GM12878 (cell line): ENCODE measurements at regions not wholly inside any gene's neighbourhood (a gene's known extent, or its start where the extent isn't known, plus 50 kb on each side); places are given as distances from the start of the nearest gene placed in this dataset.

Experiments
- ATAC-seq: fragments of 200-7000 bp; cut with Tn5 transposase; 3 replicates; pipeline ENCODE4 v1.9.1; 2020; ENCODE audit warnings: mild to moderate bottlenecking, moderate library complexity
- BruUV-seq: library from RNA; stranded (reverse); fragments of 400-500 nt; replicated peaks from 2 replicates; lab custom pipeline; 2021; lab: Mats Ljungman, UMichigan
- CTCF ChIA-PET: fragments of 300-600 bp; sonication (Branson Sonifier 250); formaldehyde crosslinking; extraction: SDS; loops from one replicate; lab custom pipeline; 2021; ENCODE audit warnings: inconsistent platforms; lab: Yijun Ruan, JAX
- POLR2A ChIA-PET: fragments of 350-600 bp; formaldehyde crosslinking; extraction: SDS; loops from one replicate; lab custom pipeline; 2021; ENCODE audit warnings: inconsistent platforms; lab: Charles Lee
- RAD21 ChIA-PET: fragments of 300-600 bp; sonication (Branson Sonifier 250); formaldehyde crosslinking; loops from one replicate; lab custom pipeline; 2023; ENCODE audit warnings: antibody characterized with exemption; ENCODE audit not compliant: unreplicated experiment; lab: Charles Lee
- SMC1A ChIA-PET: fragments of 300-600 bp; sonication (Branson Sonifier 250); formaldehyde crosslinking; loops from one replicate; lab custom pipeline; 2023; ENCODE audit not compliant: unreplicated experiment, uncharacterized antibody; lab: Charles Lee
- DNase-seq: peaks from one replicate; pipeline ENCODE4 v3.0.0-alpha.2; 2011; ENCODE audit warnings: low read depth, low spot score
- FAIRE-seq: peaks from 3 replicates; lab custom pipeline; 2011; peaks lifted over from hg19 to GRCh38; lab: Jason Lieb, UNC
- H2AFZ ChIP-seq: 2 replicates; pipeline ENCODE4 v1.6.0; 2011; ENCODE audit warnings: low read depth, low read length, control low read depth; ENCODE audit not compliant: control insufficient read depth
- H3K27ac ChIP-seq: 2 replicates; pipeline ENCODE4 v1.5.1; 2011; ENCODE audit warnings: control low read depth; ENCODE audit not compliant: control insufficient read depth, insufficient read depth
- H3K27me3 ChIP-seq, 2 experiments: replicated peaks in 1 of 2; 2 replicates each; pipeline versions ENCODE4 v1.6.0 to v1.6.1; 2011; ENCODE audit warnings: low read length in 1 of 2; ENCODE audit not compliant: control insufficient read depth in 2 of 2, insufficient read depth in 2 of 2
- H3K36me3 ChIP-seq, 2 experiments: 2 replicates each; pipeline ENCODE4 v1.5.1; 2011; ENCODE audit warnings: low read length in 1 of 2; ENCODE audit not compliant: control insufficient read depth in 2 of 2, insufficient read depth in 2 of 2
- H3K4me1 ChIP-seq: 2 replicates; pipeline ENCODE4 v1.6.1; 2011; ENCODE audit warnings: mild to moderate bottlenecking, low read length, moderate library complexity, mixed read lengths; ENCODE audit not compliant: control insufficient read depth, insufficient read depth
- H3K4me2 ChIP-seq: 2 replicates; pipeline ENCODE4 v1.6.0; 2011; ENCODE audit warnings: control low read depth; ENCODE audit not compliant: control insufficient read depth, insufficient read depth
- H3K4me3 ChIP-seq: fragments of 200-600 bp; sonication (generic); 2 replicates; pipeline ENCODE4 v1.5.1; 2016
- H3K79me2 ChIP-seq: 2 replicates; pipeline ENCODE4 v1.6.0; 2011; ENCODE audit warnings: low read length; ENCODE audit not compliant: control insufficient read depth, insufficient read depth
- H3K9ac ChIP-seq: 2 replicates; pipeline ENCODE4 v1.8.0; 2011; ENCODE audit warnings: low read length, control low read depth, mixed read lengths; ENCODE audit not compliant: control insufficient read depth, insufficient read depth
- H3K9me3 ChIP-seq: replicated peaks from 3 replicates; pipeline ENCODE4 v1.5.1; 2011; ENCODE audit warnings: mild to moderate bottlenecking, low read length; ENCODE audit not compliant: control insufficient read depth, insufficient read depth
- H4K20me1 ChIP-seq: 2 replicates; pipeline ENCODE4 v1.6.0; 2011; ENCODE audit not compliant: control insufficient read depth, insufficient read depth
- ATF7 ChIP-seq: fragments of 450-650 bp; IDR thresholded peaks from 2 replicates; pipeline ENCODE4 v1.6.1; 2016; ENCODE audit warnings: low read depth, mild to moderate bottlenecking
- BACH1 ChIP-seq: fragments of 450-650 bp; IDR thresholded peaks from 2 replicates; pipeline ENCODE4 v1.6.1; 2017; ENCODE audit warnings: mild to moderate bottlenecking, borderline replicate concordance
- CBFB ChIP-seq: IDR thresholded peaks from 2 replicates; pipeline ENCODE4 v1.6.1; 2016; ENCODE audit warnings: antibody characterized with exemption, low read depth
- CBX5 ChIP-seq: sonication (generic); IDR thresholded peaks from 2 replicates; pipeline ENCODE4 v1.6.1; 2016; ENCODE audit warnings: low read depth, moderate library complexity, mild to moderate bottlenecking, inconsistent platforms
- CHD4 ChIP-seq: fragments of 200-600 bp; sonication (generic); IDR thresholded peaks from 2 replicates; pipeline ENCODE4 v1.6.1; 2016; ENCODE audit warnings: mild to moderate bottlenecking
- CREB1 ChIP-seq: IDR thresholded peaks from 2 replicates; pipeline ENCODE4 v1.6.1; 2012; ENCODE audit warnings: low read depth, mild to moderate bottlenecking, inconsistent platforms
- FOS ChIP-seq: IDR thresholded peaks from 3 replicates; pipeline ENCODE4 v1.6.1; 2011; ENCODE audit warnings: borderline replicate concordance; ENCODE audit not compliant: insufficient read length; ENCODE audit errors: extremely low read depth
- HDAC6 ChIP-seq: fragments of 200-600 bp; sonication (generic); IDR thresholded peaks from one replicate; pipeline ENCODE4 v1.8.0; 2017; ENCODE audit warnings: antibody characterized with exemption; ENCODE audit not compliant: unreplicated experiment
- JUNB ChIP-seq: IDR thresholded peaks from 2 replicates; pipeline ENCODE4 v1.6.1; 2016; ENCODE audit warnings: antibody characterized with exemption, mild to moderate bottlenecking
- MTA3 ChIP-seq: IDR thresholded peaks from 2 replicates; pipeline ENCODE4 v1.6.1; 2012; ENCODE audit warnings: low read length, inconsistent platforms, borderline replicate concordance
- RAD21 ChIP-seq: IDR thresholded peaks from 2 replicates; pipeline ENCODE4 v1.6.1; 2011; ENCODE audit warnings: mild to moderate bottlenecking, low read depth, low read length, moderate library complexity; ENCODE audit not compliant: insufficient read depth
- RUNX3 ChIP-seq: IDR thresholded peaks from 2 replicates; pipeline ENCODE4 v1.6.1; 2012; ENCODE audit warnings: low read length, inconsistent platforms
- SMC3 ChIP-seq: IDR thresholded peaks from 2 replicates; pipeline ENCODE4 v1.6.1; 2011; ENCODE audit warnings: low read length, improper control_type of control experiment, borderline replicate concordance
- TCF12 ChIP-seq: IDR thresholded peaks from 2 replicates; pipeline ENCODE4 v1.6.1; 2011; ENCODE audit warnings: low read depth, mild to moderate bottlenecking, low read length
- ZBED1 ChIP-seq: IDR thresholded peaks from 2 replicates; pipeline ENCODE4 v1.6.1; 2016; ENCODE audit warnings: borderline replicate concordance
- WGBS: methylation state at CpG from one replicate; pipeline ENCODE4 v1.1.6; 2016; ENCODE audit warnings: low lambda C conversion rate; ENCODE audit not compliant: insufficient replicate concordance, insufficient coverage; ENCODE audit errors: missing lambda C conversion rate; 5-methylcytosine and 5-hydroxymethylcytosine counted together
- in situ Hi-C: fragments of 300-500 bp; cut with MboI; formaldehyde crosslinking; loops from 9 replicates; pipeline ENCODE4 v1.14.3; 2018; ENCODE audit warnings: mixed read lengths
- intact Hi-C: fragments of 100-400 bp; cut with micrococcal nuclease; formaldehyde crosslinking; loops from one replicate; pipeline ENCODE4 v1.14.2; 2022; ENCODE audit not compliant: unreplicated experiment
- TF ChIP-seq, protein P1 (sequence below): fragments of 150-350 bp; IDR thresholded peaks from 2 replicates; pipeline ENCODE4 v1.6.1; 2014; ENCODE audit warnings: mild to moderate bottlenecking, low read depth, low read length
- TF ChIP-seq, protein P2 (sequence below): IDR thresholded peaks from 2 replicates; pipeline ENCODE4 v1.6.1; 2012; ENCODE audit warnings: low read length, inconsistent platforms
- TF ChIP-seq, protein P3 (sequence below): fragments of 150-350 bp; IDR thresholded peaks from 2 replicates; pipeline ENCODE4 v1.6.1; 2016; ENCODE audit warnings: low read depth, low read length
- TF ChIP-seq, protein P4 (sequence below): fragments of 450-650 bp; formaldehyde crosslinking; IDR thresholded peaks from 2 replicates; pipeline ENCODE4 v1.4.0; 2022; ENCODE audit warnings: mild to moderate bottlenecking, moderate library complexity

DNA sequence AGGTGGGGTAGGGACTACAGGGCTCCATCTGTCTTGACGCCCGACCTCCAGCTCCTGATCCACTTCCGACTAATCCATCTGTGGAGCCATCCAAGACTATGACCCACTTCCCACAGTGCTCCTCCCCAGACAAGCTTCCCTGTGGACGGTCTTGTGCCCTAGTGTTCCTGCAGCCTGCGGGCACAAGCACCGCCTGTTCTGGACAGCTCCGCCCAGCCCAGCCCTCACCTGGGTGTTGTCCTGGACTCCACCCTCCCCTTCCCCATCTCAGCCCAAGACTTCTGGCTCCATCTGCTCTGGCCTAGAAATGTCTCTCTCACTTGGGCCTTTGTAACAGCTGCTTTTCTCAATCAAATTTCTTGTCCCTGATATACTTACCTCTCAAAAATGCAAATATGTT, 102.0 kb downstream of the MAFB start:
- no peak overlapping the region for H3K9ac ChIP-seq
- in situ Hi-C loops, result no loop called here
- no peak for FAIRE-seq
- RAD21 ChIA-PET, result no interaction called here
- H3K9me3 ChIP-seq, result no peaks in the 10 kb centered on the region
- TF ChIP-seq TCF12 (no peak), HDAC6 (no peak), MTA3 (no peak), CHD4 (no peak), SMC3 (no peak), ZBED1 (no peak), RAD21 (no peak), BACH1 (no peak), CREB1 (no peak), JUNB (no peak), CBX5 (no peak), FOS (no peak), ATF7 (no peak), RUNX3 (no peak), CBFB (no peak)
- TF ChIP-seq, protein P1, sequence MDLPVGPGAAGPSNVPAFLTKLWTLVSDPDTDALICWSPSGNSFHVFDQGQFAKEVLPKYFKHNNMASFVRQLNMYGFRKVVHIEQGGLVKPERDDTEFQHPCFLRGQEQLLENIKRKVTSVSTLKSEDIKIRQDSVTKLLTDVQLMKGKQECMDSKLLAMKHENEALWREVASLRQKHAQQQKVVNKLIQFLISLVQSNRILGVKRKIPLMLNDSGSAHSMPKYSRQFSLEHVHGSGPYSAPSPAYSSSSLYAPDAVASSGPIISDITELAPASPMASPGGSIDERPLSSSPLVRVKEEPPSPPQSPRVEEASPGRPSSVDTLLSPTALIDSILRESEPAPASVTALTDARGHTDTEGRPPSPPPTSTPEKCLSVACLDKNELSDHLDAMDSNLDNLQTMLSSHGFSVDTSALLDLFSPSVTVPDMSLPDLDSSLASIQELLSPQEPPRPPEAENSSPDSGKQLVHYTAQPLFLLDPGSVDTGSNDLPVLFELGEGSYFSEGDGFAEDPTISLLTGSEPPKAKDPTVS, result no peak
- TF ChIP-seq, protein P2, sequence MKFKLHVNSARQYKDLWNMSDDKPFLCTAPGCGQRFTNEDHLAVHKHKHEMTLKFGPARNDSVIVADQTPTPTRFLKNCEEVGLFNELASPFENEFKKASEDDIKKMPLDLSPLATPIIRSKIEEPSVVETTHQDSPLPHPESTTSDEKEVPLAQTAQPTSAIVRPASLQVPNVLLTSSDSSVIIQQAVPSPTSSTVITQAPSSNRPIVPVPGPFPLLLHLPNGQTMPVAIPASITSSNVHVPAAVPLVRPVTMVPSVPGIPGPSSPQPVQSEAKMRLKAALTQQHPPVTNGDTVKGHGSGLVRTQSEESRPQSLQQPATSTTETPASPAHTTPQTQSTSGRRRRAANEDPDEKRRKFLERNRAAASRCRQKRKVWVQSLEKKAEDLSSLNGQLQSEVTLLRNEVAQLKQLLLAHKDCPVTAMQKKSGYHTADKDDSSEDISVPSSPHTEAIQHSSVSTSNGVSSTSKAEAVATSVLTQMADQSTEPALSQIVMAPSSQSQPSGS, result no peak
- TF ChIP-seq, protein P3, sequence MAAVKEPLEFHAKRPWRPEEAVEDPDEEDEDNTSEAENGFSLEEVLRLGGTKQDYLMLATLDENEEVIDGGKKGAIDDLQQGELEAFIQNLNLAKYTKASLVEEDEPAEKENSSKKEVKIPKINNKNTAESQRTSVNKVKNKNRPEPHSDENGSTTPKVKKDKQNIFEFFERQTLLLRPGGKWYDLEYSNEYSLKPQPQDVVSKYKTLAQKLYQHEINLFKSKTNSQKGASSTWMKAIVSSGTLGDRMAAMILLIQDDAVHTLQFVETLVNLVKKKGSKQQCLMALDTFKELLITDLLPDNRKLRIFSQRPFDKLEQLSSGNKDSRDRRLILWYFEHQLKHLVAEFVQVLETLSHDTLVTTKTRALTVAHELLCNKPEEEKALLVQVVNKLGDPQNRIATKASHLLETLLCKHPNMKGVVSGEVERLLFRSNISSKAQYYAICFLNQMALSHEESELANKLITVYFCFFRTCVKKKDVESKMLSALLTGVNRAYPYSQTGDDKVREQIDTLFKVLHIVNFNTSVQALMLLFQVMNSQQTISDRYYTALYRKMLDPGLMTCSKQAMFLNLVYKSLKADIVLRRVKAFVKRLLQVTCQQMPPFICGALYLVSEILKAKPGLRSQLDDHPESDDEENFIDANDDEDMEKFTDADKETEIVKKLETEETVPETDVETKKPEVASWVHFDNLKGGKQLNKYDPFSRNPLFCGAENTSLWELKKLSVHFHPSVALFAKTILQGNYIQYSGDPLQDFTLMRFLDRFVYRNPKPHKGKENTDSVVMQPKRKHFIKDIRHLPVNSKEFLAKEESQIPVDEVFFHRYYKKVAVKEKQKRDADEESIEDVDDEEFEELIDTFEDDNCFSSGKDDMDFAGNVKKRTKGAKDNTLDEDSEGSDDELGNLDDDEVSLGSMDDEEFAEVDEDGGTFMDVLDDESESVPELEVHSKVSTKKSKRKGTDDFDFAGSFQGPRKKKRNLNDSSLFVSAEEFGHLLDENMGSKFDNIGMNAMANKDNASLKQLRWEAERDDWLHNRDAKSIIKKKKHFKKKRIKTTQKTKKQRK, result no peak
- TF ChIP-seq, protein P4, sequence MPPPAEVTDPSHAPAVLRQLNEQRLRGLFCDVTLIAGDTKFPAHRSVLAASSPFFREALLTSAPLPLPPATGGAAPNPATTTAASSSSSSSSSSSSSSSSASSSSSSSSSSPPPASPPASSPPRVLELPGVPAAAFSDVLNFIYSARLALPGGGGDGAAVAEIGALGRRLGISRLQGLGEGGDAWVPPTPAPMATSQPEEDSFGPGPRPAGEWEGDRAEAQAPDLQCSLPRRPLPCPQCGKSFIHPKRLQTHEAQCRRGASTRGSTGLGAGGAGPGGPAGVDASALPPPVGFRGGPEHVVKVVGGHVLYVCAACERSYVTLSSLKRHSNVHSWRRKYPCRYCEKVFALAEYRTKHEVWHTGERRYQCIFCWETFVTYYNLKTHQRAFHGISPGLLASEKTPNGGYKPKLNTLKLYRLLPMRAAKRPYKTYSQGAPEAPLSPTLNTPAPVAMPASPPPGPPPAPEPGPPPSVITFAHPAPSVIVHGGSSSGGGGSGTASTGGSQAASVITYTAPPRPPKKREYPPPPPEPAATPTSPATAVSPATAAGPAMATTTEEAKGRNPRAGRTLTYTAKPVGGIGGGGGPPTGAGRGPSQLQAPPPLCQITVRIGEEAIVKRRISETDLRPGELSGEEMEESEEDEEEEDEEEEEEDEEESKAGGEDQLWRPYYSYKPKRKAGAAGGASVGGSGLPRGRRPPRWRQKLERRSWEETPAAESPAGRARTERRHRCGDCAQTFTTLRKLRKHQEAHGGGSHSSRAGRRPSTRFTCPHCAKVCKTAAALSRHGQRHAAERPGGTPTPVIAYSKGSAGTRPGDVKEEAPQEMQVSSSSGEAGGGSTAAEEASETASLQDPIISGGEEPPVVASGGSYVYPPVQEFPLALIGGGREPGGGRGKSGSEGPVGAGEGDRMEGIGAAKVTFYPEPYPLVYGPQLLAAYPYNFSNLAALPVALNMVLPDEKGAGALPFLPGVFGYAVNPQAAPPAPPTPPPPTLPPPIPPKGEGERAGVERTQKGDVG (CRISPR knock-in tag), result no peak
- intact Hi-C loops, result no loop called here
- H3K4me2 ChIP-seq, result no peak overlapping the region
- no peak overlapping the region for H3K27ac ChIP-seq
- H3K36me3 ChIP-seq, result no peaks in the 10 kb centered on the region
- H3K4me3 ChIP-seq, result no peak overlapping the region
- no TSS peak for BruUV-seq
- H2AFZ ChIP-seq, result no peak overlapping the region
- SMC1A ChIA-PET, result no interaction called here
- POLR2A ChIA-PET, result no interaction called here
- H3K27me3 ChIP-seq, result peaks cover 0 to 2% of the 10 kb centered on the region in 2 experiments; a peak in 1 of 4 replicates
- no peak for ATAC-seq
- no peak for DNase-seq
- WGBS, result 20% methylated on average over 6 of the region's 7 CpGs
- CTCF ChIA-PET, result no interaction called here
- no peaks in the 10 kb centered on the region for H3K79me2 ChIP-seq
- no peaks in the 10 kb centered on the region for H3K4me1 ChIP-seq
- no peaks in the 10 kb centered on the region for H4K20me1 ChIP-seq
